H1 (cell line): ENCODE measurements at regions not wholly inside any gene's neighbourhood (a gene's known extent, or its start where the extent isn't known, plus 50 kb on each side); places are given as distances from the start of the nearest gene placed in this dataset.

Source experiments
- EP300 ChIP-seq, 2 experiments: IDR thresholded peaks; 1 replicate in 1 of 2; 2 replicates in 1 of 2; pipeline ENCODE4 v1.6.1; 2011 to 2012; ENCODE audit warnings: low read depth in 2 of 2, low read length in 2 of 2, mild to moderate bottlenecking in 2 of 2, borderline replicate concordance in 1 of 2, inconsistent platforms in 1 of 2, moderate library complexity in 1 of 2
- EZH2 ChIP-seq: fragments of 200-600 bp; sonication (generic); IDR thresholded peaks from 2 replicates; pipeline ENCODE4 v1.7.1; 2012; ENCODE audit warnings: low read depth, mild to moderate bottlenecking, moderate library complexity, low read length, inconsistent platforms; ENCODE audit not compliant: severe bottlenecking
- SP2 ChIP-seq: IDR thresholded peaks from 2 replicates; pipeline ENCODE4 v1.6.1; 2012; ENCODE audit warnings: mild to moderate bottlenecking, low read length, inconsistent platforms
- TAF7 ChIP-seq: optimal IDR thresholded peaks from 2 replicates; pipeline ENCODE3; 2011; ENCODE audit warnings: low read depth, mild to moderate bottlenecking, inconsistent platforms, low read length, moderate library complexity, borderline replicate concordance

DNA sequence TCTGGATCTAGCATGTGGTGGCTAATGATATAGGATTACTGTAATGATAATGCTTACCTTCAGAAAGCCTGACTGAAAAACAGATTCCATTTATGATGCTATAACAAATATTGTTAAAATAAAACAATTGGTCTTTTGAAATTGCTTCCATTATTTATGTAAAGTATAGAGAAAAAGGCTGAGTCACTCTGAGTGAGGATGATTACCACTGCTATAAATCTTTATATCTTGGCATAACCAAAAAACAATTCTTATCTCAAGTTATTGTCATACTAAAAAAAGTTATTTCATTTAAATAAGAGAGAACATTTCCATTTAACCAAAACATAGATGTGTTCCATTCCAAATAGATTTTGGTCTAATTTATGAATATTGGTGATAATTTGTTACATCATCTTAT, 53.0 kb upstream of the DST start (continued):
- TF ChIP-seq EZH2 (no peak), EP300 (IDR thresholded peaks at IDR 0.05; ENCODE audit: borderline replicate concordance in 1 of 2, low read depth in 2 of 2, low read length in 2 of 2) (no peak), SP2 (no peak), TAF7 (no peak)
